Fibroblast of the conjunctiva (primary cell): ENCODE measurements at regions not wholly inside any gene's neighbourhood (a gene's known extent, or its start where the extent isn't known, plus 50 kb on each side); places are given as distances from the start of the nearest gene placed in this dataset.
"Not testable (repeated sequence)": the region's sequence is repeated elsewhere in the genome, so short reads cannot be mapped to it uniquely, and the experiment has no call there.

Experiments used
- DNase-seq: peaks from one replicate; pipeline ENCODE4 v3.0.0-alpha.2; 2010; ENCODE audit warnings: low read depth

DNA sequence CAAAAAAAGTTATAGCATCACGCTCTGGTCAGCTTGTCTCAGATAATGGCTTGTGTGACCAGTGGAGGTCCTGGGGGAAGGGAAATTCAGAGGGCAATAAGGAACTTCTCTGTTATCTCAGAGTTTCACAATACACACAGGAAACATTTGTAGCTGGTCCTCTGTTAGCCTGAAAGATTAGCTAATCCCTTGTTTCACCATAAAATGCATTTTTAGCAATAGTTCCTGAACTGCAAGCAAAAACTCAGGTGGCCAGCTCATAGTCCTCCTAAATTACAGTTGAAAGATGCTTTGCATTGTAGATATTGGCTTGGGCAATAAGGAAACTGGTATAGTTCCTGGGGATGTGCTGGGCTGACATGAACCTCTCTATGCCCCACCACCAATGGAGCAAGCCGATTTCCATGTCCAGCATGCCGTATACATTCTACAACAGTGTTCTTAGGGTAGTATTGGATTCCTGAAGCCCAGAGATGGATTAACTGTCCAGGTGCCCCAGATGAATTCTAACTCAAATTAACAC lies 141.5 kb upstream of the TBL1XR1 start:
- DNase-seq = no peak

GRCh38 chr3:177339220-177339703 lies 142.0 kb upstream of the TBL1XR1 start:
- DNase-seq = not testable (repeated sequence)

GRCh38 chr3:177340243-177340830 lies 143.1 kb upstream of the TBL1XR1 start:
- DNase-seq = no peak

DNA sequence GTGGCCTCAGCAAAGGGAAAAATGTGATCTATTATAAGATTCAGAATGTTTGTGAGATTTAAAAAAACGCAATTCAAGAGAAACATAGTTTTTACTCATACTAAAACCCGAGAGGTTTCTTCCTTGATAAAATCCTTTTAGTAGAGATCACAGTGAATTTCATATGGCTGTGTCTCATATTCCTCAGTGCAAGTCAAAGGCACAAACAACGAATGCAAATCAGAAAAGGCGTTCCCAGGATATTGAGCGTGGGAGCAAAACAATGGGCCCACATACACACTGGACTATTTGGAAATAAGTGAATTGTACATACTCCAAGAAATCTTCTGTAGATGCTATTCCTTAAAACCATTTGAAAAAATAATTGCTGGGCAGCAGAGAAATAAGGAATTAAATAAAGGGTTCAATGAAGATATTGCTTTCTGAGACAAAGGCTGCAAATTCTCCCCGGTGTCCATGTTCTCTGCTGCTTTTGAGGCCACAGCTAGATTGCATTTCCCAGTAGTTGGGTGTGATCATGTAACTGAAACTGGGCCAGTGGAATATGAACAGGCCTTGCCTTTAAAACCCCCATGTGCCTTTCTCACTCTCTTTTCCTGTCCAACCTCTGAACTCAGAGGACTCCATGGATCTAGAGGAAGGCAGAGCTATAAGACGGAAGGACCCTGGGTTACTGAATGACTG lies 144.6 kb upstream of the TBL1XR1 start:
- DNase-seq = no peak

DNA sequence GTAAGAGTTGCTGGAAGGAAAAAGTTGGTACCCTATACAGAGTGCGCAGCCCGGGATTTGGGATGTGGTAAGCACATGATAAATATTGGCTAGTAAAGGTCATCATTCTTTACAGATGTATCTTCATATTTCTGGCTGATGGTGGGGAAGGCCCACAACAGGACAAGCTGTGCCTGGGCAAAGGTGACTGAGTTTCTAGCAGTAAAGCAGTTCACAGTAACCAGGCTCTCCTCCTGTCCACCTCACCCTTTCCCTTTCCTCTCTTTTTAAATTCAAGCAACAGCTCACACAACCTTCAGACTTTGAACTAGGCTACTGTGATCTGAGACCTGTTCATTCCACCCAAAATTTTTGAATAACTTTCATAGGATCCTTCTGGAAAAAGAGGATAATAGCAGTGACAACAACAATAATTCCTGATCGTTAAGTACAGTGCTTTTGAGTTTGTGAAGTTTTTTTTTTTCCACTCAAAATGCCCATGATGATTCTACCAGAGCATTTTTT lies 145.9 kb upstream of the TBL1XR1 start:
- no peak for DNase-seq

DNA sequence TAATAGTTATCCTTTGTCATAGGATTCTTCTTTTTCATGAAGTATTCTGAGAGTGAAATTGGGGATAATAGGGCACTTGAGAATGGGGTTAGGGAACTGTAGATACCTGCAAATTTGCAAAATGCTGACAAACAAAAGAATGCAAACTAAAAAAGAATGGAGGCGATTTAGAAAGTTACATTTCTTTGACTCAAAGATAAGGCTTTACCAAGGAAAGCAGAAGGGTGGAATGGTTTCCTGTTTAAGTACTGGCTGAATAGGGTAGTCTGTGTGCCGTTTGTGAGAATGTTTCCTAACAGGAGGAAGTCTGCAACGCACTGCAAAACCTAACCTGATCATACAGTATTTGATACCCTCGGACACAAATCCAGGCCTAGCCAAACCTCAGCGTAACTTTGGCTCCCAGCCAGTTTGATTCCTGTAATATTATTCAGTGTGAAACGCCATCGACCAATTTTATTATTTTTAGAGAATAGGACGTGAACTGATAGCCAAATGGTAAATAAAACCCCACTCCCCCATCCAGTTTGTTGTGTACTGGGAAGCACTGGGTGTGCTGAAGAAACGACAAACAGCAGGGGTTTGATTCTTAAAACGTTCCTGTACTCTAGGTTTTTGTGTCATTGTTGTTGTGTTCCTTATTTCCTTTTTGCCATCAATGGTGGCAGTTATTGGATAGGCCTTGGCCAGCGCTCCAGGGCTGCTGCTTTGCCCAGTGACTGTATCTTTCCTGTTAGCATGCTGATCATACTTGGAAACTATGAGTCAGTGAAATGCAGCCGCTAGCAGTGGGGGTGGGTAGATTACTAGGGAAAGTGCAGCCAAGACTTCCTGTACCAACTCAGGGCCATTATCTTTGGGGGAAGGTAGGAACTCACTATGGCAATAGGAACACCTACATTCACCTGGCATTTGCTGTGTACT lies 148.0 kb upstream of the TBL1XR1 start:
- DNase-seq = peak; percentile 95

GRCh38 chr3:177345973-177346503 lies 148.8 kb upstream of the TBL1XR1 start:
- no peak for DNase-seq

- no peak for DNase-seq
Measured at GRCh38 chr3:177346878-177347277, 149.6 kb upstream of the TBL1XR1 start.

DNA sequence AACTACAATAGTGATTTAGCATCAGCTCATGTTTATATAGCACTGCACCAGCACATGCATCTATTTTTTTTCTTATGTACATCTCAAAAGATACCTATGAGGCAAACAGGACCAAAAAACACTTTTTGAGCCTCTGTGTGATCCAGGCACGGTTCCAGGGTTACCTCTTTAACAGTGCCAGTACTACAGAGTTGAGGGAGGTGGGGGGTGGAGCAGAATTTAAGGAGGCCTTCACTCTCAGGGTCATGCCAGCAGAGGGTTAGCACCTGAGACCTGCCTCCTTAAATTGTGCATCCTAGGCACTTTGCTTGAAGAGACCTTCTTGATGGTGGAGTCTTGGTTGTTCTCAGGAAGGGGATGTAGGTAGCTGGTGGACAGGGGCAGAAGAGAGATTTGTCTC lies 150.3 kb upstream of the TBL1XR1 start:
- DNase-seq = no peak

- no peak for DNase-seq
Measured at GRCh38 chr3:177348974-177349373, 151.7 kb upstream of the TBL1XR1 start.

DNA sequence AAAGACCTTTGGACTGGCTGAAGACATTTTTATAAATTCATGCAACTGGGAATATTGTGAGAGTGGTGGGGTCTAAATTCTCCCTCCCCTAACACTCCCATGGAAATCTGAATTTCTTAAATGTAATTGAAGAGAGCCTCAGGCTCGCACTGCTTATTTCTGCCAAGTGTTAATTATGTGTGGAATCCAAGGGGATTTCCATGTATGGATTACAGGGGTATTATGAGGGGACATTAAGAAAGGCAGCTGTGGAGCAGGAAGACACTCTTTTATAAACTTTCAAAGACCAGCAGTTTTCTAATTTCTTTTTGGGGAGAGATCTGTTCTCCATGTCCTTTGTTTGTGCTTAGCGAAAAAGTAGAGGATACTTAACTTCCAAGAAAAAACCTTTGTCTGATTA lies 152.1 kb upstream of the TBL1XR1 start:
- DNase-seq = no peak

- DNase-seq = no peak
Measured at GRCh38 chr3:177350121-177350520, 152.8 kb upstream of the TBL1XR1 start.

- no peak for DNase-seq
Measured at GRCh38 chr3:177351206-177351605, 153.9 kb upstream of the TBL1XR1 start.

DNA sequence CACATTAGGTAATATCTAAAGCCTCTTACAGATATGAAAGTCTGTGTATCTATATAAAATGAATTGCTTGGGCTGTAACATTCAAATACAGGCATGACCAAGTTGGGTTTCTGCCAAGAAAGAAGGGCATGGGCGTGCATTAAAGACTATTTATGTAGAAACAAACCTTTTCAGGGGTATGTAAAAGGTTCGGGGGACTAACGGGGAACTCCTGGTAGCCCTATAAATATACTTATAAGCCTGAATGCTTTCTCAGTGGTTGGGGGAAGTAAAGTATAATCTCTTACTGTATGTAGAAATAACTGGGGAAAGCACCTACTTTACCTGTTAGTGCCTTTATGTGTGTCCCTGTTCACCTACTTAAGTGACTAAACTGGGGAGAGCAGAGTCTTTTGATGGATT lies 154.5 kb upstream of the TBL1XR1 start:
- DNase-seq = no peak

DNA sequence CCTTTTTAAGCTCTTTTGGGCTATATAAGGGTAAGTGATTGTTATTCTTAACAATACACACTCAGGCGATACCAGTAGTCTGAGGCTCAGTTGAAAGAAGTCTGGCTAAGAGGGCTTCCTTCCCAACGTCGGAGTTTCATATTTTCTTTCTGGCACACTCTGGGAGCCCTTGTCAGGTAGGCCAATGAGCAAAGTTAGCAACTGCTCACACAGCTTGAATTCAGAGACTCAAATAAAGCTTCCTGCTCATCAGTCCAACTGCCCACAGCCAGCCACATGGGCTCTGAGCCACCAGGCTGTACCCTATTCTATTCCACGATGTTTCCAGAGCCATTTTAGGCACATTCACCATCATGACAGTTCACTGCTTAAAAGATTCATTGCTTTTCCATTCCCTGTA lies 155.1 kb upstream of the TBL1XR1 start:
- DNase-seq = no peak

DNA sequence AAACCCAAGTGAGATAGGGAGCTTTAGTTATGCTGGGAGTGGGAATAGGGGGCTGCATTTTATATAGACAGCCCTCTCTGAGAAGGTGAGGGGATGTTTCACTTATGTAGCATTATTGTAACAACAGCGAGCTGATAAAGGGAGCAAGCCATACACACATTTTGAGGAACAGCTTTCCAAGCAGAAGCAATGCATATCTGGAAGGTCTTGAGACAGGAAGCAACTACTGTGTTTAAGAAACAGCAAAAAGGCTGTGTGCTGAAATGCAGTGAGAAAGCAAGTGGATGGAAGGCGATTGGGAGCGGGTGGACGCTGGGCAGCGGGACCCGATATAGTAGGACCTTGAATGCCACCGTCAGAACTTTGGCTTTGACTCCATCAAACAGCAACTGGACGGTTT lies 155.9 kb upstream of the TBL1XR1 start:
- DNase-seq = no peak

DNA sequence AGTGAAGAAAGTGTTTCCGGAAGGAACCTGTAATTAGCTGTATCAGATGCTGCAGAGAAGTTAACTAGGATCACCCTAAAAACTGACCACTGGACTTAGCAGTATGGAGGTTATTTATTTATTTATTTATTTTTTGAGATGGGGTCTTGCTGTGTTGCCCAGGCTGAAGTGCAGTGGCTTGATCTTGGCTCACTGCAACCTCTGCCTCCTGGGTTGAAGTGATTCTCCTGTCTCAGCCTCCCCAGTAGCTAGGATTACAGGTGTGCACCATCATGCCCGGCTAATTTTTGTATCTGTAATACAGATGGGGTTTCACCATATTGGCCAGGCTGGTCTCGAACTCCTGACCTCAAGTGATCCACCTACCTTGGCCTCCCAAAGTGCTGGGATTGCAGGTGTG lies 156.6 kb upstream of the TBL1XR1 start:
- not testable (repeated sequence) for DNase-seq

DNA sequence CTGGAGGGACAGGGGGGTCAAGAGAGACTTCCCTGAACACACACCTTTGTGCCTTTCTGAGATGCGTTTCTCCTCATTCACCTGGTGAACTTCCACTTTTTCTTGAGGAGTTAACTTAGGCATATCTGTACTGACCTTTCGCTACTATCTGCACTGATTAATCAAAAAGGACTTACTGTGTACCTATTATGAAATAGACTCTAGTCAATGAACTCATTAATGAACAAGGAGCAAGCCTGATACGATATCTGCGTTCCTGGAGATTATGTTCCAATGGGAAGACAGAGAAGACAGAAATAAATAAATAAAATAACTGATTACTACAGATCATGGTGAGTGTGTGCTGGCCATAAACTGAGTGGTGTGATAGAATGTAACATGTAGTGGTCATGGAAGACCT lies 157.2 kb upstream of the TBL1XR1 start:
- DNase-seq = no peak

- DNase-seq = no peak
Measured at GRCh38 chr3:177356113-177356512, 158.8 kb upstream of the TBL1XR1 start.

DNA sequence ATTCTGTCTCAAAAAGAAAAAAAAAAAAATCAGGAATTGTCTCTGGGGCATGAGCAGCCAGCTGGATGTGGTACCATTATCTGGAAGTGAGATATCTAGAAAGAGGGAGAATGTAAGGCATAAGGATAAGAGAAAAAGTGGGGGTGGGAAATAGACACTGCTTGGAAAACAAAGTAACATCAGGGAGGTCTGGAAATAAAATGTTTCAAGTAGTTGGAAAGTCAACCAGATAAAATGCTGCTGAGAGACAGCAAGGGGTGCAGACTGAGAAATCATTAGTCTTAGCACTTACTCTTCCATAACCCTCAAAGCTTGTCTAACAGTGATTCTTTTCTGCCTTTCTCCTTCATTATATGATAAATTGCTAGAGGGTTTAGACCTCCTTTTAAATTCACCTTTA lies 159.7 kb upstream of the TBL1XR1 start:
- DNase-seq = no peak

- DNase-seq = peak; percentile 68
Measured at GRCh38 chr3:177357352-177358090, 160.2 kb upstream of the TBL1XR1 start.
